HT1080 (cell line): ENCODE measurements at regions not wholly inside any gene's neighbourhood (a gene's known extent, or its start where the extent isn't known, plus 50 kb on each side); places are given as distances from the start of the nearest gene placed in this dataset.
"Not testable (repeated sequence)": the region's sequence is repeated elsewhere in the genome, so short reads cannot be mapped to it uniquely, and the experiment has no call there.

ENCODE experiments used
- DNase-seq: peaks from one replicate; pipeline ENCODE4 v3.0.0-alpha.2; 2015; ENCODE audit warnings: low read depth

DNA sequence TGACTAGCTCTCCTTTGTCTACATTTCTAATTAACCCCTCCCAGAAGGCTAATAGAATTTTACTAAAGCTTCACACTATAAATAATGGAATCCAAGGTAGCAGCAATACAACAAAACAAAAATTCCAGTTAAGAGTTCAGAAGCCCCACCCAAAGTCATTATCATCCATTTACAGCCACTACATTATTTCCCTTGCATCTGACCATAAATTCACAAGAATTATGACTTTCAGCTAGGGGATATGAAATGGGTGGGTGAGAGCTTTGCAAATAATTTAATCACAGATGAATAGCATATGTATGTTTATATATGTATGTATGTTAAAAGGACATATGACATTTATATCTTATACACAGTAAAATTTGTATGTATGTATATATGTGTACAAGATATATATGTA is 65.3 kb upstream of the PTGDR start:
- DNase-seq = no peak

- DNase-seq = no peak
These were observed 77.1 kb upstream of the PTGDR start for GRCh38 chr14:52190337-52190931.

GRCh38 chr14:52189325-52189724 is 78.2 kb upstream of the PTGDR start:
- DNase-seq = no peak

DNA sequence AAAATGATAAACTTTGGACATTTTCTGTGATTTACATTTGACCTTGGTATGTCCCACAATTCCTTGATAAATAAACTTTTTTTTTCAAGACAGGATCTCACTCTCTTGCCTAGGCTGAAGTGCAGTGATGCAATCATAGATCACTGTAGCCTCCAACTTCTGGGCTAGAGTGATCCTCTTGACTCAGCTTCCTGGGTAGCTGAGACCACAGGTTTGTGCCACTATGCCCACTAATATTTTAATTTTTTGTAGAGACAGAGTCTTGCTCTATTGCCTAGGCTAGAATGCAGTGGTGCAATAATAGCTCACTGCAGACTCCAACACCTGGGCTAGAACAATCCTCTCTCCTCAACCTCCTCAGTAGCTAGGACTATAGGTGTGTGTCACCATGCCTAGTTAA is 79.1 kb upstream of the PTGDR start:
- DNase-seq = peak; percentile 16

DNA sequence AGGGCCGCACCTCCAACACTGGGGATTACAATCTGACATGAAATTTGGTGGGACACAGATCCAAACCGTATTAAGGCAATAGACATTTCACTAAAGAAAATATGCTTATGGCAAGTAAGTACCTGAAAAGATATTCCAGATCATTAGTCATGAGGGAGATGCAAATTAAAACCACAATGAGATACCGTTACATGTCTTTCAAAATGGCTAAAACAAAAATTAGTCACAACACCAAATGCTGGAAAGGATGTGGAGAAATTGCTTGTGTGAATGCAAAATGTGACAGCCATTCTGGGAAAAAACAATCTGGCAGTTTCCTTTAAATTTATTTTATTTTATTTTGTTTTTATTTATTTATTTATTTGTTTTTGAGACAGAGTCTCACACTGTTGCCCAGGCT is 82.3 kb upstream of the PTGDR start:
- no peak for DNase-seq

DNA sequence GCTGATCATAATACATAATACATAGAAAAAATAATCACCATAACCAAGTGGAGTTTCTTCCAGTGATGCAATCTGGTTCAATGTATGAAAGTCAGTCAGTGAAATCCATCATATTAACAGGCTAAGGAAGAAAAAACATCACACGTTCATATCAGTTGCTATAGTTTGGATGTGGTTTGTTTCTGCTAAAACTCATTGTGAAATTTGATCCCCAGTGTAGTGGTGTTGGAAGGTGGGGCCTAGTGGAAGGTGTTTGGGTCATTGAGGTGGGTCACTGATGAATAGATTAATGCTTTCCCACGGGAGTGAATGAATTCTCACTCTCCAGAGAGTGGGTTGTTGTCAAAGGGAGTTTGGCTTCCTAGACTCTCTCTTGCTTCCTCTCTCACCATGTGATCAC is 84.6 kb upstream of the PTGDR start:
- no peak for DNase-seq

GRCh38 chr14:52179141-52179790 is 88.2 kb upstream of the PTGDR start:
- DNase-seq = no peak

DNA sequence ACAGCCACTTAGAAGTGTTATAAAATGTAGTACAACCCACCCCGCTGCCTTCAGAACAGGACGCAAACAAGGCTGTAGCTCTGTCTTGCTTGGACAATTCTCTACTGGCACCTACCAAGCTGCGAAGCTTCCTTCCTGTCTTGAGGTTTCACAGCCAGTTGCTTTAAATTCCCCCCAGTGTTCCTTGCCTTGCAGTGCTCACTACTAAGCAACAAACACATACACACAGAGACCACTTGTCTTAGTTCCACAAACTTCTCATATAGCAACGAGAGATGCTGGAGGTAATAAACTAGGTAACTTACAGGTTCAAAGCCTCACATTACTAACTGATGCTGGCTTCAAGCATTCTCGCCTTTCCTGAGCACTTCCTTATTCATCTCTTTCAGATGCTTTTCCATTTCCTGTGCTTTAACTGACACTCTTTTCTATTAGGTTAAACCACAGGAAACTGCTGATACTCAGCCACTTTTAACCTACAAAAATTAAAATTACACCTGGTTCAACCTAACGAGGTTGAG is 91.5 kb upstream of the PTGDR start:
- no peak for DNase-seq

DNA sequence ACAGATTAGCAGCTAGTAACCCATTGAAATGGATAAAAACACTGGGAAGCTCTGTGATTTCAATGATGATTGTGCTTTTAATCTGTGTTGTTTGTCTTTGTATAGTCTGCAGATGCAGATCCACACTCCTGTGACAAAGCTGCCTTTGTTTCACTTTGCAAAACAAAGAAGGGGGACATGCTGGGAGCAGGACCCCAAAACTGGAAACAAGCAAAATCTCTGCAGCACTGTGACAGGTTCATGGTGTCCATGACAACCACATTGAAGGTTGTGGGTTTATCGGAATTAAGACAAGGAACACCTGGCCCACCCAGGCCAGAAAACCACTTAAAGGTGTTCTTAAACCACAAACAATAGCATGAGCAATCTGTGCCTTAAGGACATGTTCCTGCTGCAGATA is 95.6 kb upstream of the PTGDR start:
- DNase-seq = not testable (repeated sequence)

DNA sequence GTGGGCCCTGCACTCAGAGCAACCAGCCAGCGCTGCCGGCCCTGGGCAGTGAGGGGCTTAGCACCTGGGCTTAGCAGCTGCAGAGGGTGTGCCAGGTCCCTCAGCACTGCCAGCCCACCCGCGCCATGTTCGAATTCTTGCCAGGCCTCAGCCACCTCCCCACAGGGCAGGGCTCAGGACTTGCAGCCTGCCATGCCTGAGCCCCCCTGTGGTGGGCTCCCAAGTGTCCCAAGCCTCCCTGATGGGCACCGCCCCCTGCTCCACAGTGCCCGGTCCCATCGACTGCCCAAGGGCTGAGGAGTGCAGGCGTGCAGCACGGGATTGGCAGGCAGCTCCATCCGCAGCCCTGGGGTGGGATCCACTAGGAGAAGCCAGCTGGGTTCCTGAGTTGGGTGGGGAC is 98.0 kb upstream of the NID2 start:
- no peak for DNase-seq

DNA sequence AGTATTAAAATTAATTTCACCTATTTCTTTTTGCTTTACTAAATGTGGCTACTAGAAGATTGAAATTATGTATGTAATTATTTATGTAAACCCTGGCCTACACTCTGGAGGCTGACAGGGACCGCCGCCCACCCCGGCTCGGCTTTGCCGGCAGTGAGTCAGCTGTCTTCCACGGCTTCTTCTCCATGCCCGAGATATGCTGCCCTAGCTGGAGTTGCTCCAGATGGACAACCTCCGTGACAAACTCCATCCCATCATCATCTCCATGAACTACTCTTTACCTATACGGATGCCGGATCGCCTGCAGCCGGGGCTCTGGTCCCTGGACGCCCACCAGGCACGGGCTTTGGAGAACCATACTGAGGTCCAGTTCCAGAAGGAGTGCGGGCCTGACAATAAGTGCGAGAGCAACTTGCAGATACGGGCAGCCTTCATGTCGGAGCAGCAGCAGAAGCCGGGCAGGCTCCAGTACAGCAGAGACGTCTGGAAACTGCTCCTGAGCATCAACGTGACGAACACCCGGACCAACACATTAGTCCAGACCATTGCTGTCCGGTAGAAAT is 86.9 kb upstream of the NID2 start:
- no peak for DNase-seq

GRCh38 chr14:52154992-52155650 is 86.3 kb upstream of the NID2 start:
- DNase-seq = no peak

- no peak for DNase-seq
These were observed 85.1 kb upstream of the NID2 start for GRCh38 chr14:52153939-52154338.

GRCh38 chr14:52150162-52150561 is 81.3 kb upstream of the NID2 start:
- DNase-seq = no peak

DNA sequence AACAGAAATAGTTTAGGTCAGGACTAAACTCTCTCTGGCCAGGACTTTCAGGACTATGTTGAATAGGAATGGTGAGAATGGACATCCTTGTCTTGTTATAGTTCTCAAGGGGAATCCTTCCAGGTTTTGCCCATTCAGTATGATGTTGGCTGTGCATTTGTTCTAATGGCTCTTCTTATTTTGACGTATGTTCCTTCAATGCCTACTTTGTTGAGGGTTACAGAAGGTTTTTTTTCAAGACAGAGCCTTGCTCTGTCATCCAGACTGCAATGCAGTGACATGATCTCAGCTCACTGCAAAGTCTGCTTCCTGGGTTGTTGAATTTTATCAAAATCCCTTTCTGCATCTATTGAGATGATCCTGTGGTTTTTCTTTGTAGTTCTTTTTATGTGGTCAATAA is 79.5 kb upstream of the NID2 start:
- no peak for DNase-seq

DNA sequence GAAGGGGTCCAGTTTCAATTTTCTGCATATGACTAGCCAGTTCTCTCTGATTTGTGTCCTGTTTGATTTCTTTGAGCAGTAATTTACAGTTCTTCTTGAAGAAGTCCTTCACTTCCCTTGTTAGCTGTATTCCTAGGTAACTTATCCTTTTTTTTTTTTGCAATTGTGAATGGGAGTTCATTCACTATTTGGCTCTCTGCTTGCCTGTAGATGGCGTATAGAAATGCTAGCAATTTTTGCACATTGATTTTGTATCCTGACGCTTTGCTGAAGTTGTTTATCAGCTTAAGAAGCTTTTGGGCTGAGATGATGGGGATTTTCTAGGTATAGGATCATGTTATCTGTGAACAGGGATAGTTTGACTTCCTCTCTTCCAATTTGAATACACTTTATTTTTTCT is 77.6 kb upstream of the NID2 start:
- no peak for DNase-seq

DNA sequence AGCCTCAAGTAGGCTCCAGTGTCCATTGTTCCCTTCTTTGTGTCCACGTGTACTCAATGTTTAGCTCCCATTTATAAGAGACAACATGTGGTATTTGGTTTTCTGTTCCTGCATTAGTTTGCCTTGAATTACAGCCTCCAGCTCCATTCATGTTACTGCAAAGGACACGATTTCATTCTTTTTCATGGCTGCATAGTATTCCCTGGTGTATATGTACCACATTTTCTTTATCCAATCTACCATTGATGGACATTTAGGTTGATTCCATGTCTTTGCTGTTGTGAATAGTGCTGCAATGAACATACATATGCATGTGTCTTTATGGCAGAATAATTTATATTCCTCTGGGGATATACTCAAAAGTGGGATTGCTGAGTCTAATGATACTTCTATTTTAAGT is 75.2 kb upstream of the NID2 start:
- DNase-seq = not testable (repeated sequence)

DNA sequence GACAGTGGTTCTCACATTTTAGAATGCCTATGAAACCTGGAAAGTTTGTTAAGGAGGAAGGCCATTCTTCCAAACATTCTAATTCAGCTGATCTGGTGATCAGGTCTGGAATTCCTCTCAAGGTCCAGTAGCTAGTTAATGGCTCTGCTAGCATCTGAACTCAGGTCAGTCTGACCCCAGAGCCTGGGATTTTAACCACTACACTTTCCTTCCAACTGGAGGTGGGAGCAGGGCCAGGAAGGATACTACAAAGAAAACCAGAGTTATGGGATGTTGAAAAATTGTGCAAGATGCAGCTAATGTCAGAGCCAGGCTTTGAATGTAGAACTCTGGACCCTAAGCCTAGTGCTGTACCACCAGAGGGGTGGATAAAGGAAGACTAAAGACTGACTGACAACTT is 73.6 kb upstream of the NID2 start:
- no peak for DNase-seq

DNA sequence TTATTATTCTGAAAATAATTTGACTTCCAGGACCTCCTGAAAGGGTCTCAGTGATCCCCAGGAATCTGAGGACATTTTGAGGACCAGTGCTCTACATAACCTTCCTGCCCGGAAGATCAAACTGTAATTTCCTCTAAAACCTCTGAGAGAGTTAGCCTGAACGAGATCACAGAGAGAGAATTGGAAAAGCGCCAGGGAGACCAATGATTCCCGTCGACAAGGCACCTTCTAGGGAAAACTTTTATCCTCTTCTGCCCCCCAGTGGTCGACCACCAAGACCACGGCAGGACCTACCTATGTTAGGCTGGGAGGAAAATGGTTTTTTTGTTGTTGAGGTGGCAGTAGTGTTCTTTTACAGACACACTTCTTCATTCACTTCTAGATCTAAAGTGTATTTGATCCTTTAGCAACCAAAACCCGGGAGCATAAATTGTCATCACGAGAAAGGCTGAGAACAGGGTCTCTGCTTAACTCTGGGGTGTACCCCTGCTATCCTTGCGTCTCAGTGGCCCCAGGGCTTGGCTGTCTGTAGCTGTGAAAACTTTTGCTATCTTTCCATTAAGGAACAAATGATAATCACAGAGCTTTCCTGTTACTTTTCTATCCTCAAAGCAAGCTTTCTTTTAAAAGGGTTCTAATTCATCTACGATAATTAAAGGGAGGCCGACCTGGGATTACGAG is 62.9 kb upstream of the NID2 start:
- peak; percentile 83 for DNase-seq

- no peak for DNase-seq
These were observed 60.9 kb upstream of the NID2 start for GRCh38 chr14:52129721-52130120.

DNA sequence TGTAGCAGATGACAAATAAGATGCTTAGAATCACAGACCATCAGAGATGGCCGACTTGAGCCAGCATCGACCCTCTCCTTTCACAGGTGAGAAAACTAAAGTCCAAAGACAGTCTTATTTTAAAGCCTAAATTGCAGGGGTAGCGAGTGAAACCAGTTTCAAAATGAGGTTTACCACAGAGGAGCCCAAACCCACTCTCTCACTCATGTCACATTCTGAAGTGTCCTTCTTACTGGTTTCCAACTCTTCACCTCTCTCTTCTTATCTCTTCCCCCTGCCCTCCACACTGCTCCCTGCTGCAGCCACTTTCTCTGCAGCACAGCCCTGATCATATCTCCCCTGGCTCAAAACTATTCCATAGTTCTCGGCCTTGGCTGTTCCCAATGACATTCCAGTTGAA is 57.0 kb upstream of the NID2 start:
- no peak for DNase-seq
